Ishikawa (cell line): ENCODE measurements at regions not wholly inside any gene's neighbourhood (a gene's known extent, or its start where the extent isn't known, plus 50 kb on each side); places are given as distances from the start of the nearest gene placed in this dataset.

ENCODE experiments used
- EP300 ChIP-seq: IDR thresholded peaks from 2 replicates; pipeline ENCODE4 v1.6.1; 2012; ENCODE audit warnings: borderline replicate concordance
- RAD21 ChIP-seq: IDR thresholded peaks from 2 replicates; pipeline ENCODE4 v1.6.1; 2012; ENCODE audit warnings: low read depth
- TAF1 ChIP-seq: IDR thresholded peaks from 2 replicates; pipeline ENCODE4 v1.6.1; 2012; ENCODE audit warnings: low read depth, mild to moderate bottlenecking

GRCh38 chr13:24075137-24075975, 85.2 kb upstream of the SPATA13 start:
- TF ChIP-seq RAD21 = no peak
- TF ChIP-seq EP300 = no peak
- TF ChIP-seq TAF1 = no peak
